ENCODE measurements at regions not wholly inside any gene's neighbourhood (a gene's known extent, or its start where the extent isn't known, plus 50 kb on each side); places are given as distances from the start of the nearest gene placed in this dataset.

- no TSS peak for BruUV-seq (replicated peaks)
- TF ChIP-seq, protein P1, sequence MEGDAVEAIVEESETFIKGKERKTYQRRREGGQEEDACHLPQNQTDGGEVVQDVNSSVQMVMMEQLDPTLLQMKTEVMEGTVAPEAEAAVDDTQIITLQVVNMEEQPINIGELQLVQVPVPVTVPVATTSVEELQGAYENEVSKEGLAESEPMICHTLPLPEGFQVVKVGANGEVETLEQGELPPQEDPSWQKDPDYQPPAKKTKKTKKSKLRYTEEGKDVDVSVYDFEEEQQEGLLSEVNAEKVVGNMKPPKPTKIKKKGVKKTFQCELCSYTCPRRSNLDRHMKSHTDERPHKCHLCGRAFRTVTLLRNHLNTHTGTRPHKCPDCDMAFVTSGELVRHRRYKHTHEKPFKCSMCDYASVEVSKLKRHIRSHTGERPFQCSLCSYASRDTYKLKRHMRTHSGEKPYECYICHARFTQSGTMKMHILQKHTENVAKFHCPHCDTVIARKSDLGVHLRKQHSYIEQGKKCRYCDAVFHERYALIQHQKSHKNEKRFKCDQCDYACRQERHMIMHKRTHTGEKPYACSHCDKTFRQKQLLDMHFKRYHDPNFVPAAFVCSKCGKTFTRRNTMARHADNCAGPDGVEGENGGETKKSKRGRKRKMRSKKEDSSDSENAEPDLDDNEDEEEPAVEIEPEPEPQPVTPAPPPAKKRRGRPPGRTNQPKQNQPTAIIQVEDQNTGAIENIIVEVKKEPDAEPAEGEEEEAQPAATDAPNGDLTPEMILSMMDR (IDR thresholded peaks at IDR 0.05; ENCODE audit: unreplicated experiment), result no peak
- POLR2A ChIA-PET, result interaction anchor here (0.6 kb wide), 1 partner anchor 862 kb away, joined by 3 read pairs; no protein-coding TSS in a partner anchor
These were observed 147.9 kb downstream of the CYLD start for GRCh38 chr16:50889746-50890145.

DNA sequence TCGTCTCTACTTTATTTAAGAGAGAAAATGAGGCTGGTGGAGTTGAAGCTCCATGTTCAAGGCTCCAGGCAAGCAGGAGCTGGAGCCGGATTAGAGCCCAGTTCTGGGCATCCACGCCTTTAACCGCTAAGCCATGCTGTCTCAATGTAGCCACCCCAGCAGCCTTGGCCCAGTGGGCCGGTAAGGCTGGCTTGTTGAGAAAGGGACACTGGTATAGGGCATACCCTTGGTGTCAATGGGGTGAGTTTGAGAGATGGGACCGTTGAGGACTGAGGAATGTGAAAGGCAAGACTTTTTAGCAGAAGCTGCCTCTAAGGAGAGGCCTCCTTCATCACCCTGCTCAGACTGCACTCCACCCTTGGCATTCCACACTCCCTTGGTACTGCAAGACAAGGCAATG lies 147.4 kb downstream of the CYLD start:
- Mint-ChIP-seq H3K4me3 (ENCODE audit: unreplicated experiment) (no peak overlapping the region), H3K4me1 (ENCODE audit: insufficient read depth, unreplicated experiment) (no peaks in the 10 kb centered on the region), H3K9me3 (ENCODE audit: unreplicated experiment) (no peaks in the 10 kb centered on the region), H3K27me3 (ENCODE audit: insufficient read depth, unreplicated experiment) (peaks cover 34% of the 10 kb centered on the region), H3K36me3 (ENCODE audit: insufficient read depth, unreplicated experiment) (no peaks in the 10 kb centered on the region), H3K27ac (ENCODE audit: low read depth, unreplicated experiment) (no peak overlapping the region)
- intact Hi-C loops (cut with micrococcal nuclease), result no loop called here
- BruUV-seq (replicated peaks), result no TSS peak
- POLR2A ChIA-PET, result interaction anchor here (0.6 kb wide), 1 partner anchor 862 kb away, joined by 3 read pairs; no protein-coding TSS in a partner anchor
- TF ChIP-seq, protein P1 (IDR thresholded peaks at IDR 0.05; ENCODE audit: unreplicated experiment), result no peak
- CTCF ChIA-PET, result interaction anchor here (0.6 kb wide), 1 partner anchor 25 kb away, joined by 3 read pairs; no protein-coding TSS in a partner anchor
- DNase-seq (ENCODE audit: unreplicated experiment), result no peak

More at GRCh38 chr16:50889746-50890145, 147.9 kb downstream of the CYLD start:
- no peaks in the 10 kb centered on the region for H3K9me3 Mint-ChIP-seq (ENCODE audit: unreplicated experiment)
- CTCF ChIA-PET, result interaction anchor here (0.6 kb wide), 1 partner anchor 24 kb away, joined by 3 read pairs; no protein-coding TSS in a partner anchor
- intact Hi-C loops (cut with micrococcal nuclease), result no loop called here
- H3K36me3 Mint-ChIP-seq (ENCODE audit: insufficient read depth, unreplicated experiment), result no peaks in the 10 kb centered on the region
- no peak overlapping the region for H3K4me3 Mint-ChIP-seq (ENCODE audit: unreplicated experiment)
- H3K27me3 Mint-ChIP-seq (ENCODE audit: insufficient read depth, unreplicated experiment), result peaks cover 39% of the 10 kb centered on the region
- no peak for DNase-seq (ENCODE audit: unreplicated experiment)
- H3K27ac Mint-ChIP-seq (ENCODE audit: low read depth, unreplicated experiment), result no peak overlapping the region
- no peaks in the 10 kb centered on the region for H3K4me1 Mint-ChIP-seq (ENCODE audit: insufficient read depth, unreplicated experiment)

- TF ChIP-seq, protein P1 (IDR thresholded peaks at IDR 0.05; ENCODE audit: unreplicated experiment), result no peak
- Mint-ChIP-seq H3K4me3 (ENCODE audit: unreplicated experiment) (no peak overlapping the region), H3K27me3 (ENCODE audit: insufficient read depth, unreplicated experiment) (peaks cover 28% of the 10 kb centered on the region), H3K27ac (ENCODE audit: low read depth, unreplicated experiment) (no peak overlapping the region), H3K9me3 (ENCODE audit: unreplicated experiment) (no peaks in the 10 kb centered on the region), H3K36me3 (ENCODE audit: insufficient read depth, unreplicated experiment) (no peaks in the 10 kb centered on the region), H3K4me1 (ENCODE audit: insufficient read depth, unreplicated experiment) (no peaks in the 10 kb centered on the region)
- BruUV-seq (replicated peaks), result no TSS peak
- CTCF ChIA-PET, result interaction anchor here (0.6 to 0.8 kb wide), 2 partner anchors 496 to 1239 kb away, joined by 3 to 4 read pairs; no protein-coding TSS in a partner anchor
- POLR2A ChIA-PET, result no interaction called here
- intact Hi-C loops (cut with micrococcal nuclease), result no loop called here
- no peak for DNase-seq (ENCODE audit: unreplicated experiment)
These were observed 146.8 kb downstream of the CYLD start for GRCh38 chr16:50888486-50889261.

DNA sequence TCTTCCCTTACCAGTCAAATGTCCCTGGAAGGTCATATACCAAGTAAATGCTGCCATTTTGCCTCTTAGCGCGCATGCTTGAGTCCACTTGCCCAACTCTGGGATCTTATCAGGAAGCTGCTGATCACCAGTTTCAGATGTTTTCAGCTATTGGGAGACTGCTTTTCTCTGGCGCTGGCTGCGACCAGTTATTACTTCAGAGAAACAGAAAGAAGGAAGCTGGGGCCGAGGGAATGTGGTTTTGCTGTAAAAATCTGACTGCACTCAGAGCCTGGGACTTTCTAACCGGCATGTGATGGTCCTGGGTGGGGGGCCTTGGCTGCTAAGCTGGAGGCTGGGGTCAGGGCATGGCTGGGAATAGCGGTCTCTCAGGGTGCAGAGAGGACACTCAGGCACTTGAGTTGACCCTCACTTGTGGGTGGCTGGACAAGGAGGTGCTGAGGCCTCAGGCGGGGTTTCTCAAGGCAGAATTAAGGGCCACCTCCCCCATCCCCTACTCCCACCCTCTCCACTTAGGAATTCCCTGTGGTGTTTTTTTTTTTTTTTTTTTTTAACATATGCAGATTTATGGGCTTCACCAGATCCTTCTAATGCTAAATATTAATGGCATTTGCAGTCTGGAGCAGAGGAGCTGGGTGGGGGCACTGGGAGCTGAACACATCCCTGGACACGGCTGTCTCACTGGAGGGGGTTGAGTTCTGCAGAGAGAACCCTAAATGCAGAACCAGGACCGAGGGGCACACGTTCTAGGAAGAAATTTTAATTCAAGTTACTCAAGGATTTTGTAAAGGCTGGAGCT lies 145.8 kb downstream of the CYLD start:
- no peak overlapping the region for H3K27ac Mint-ChIP-seq (ENCODE audit: low read depth, unreplicated experiment)
- no peak overlapping the region for H3K4me3 Mint-ChIP-seq (ENCODE audit: unreplicated experiment)
- CTCF ChIA-PET, result interaction anchor here (0.6 to 0.8 kb wide), 2 partner anchors 497 to 1240 kb away, joined by 3 to 4 read pairs; no protein-coding TSS in a partner anchor
- no peaks in the 10 kb centered on the region for H3K9me3 Mint-ChIP-seq (ENCODE audit: unreplicated experiment)
- intact Hi-C loops (cut with micrococcal nuclease), result no loop called here
- no peak for DNase-seq (ENCODE audit: unreplicated experiment)
- H3K36me3 Mint-ChIP-seq (ENCODE audit: insufficient read depth, unreplicated experiment), result no peaks in the 10 kb centered on the region
- BruUV-seq (replicated peaks), result no TSS peak
- TF ChIP-seq, protein P1 (IDR thresholded peaks at IDR 0.05; ENCODE audit: unreplicated experiment), result no peak
- H3K27me3 Mint-ChIP-seq (ENCODE audit: insufficient read depth, unreplicated experiment), result peaks cover 18% of the 10 kb centered on the region
- no peaks in the 10 kb centered on the region for H3K4me1 Mint-ChIP-seq (ENCODE audit: insufficient read depth, unreplicated experiment)
- POLR2A ChIA-PET, result no interaction called here

All from MCF 10A (cell line).